VCaP (cell line): ENCODE measurements at regions not wholly inside any gene's neighbourhood (a gene's known extent, or its start where the extent isn't known, plus 50 kb on each side); places are given as distances from the start of the nearest gene placed in this dataset.
A peak's percentile ranks its signal among the peaks of the same experiment; 100 is the strongest.
"Not testable (repeated sequence)": the region's sequence is repeated elsewhere in the genome, so short reads cannot be mapped to it uniquely, and the experiment has no call there.

ENCODE experiments used
- H3K27ac ChIP-seq: fragments of 450-650 bp; 2 replicates; pipeline ENCODE4 v1.5.1; 2017
- TF ChIP-seq, protein P1 (sequence below): fragments of 450-650 bp; conservative IDR thresholded peaks from 2 replicates; pipeline ENCODE4 v1.5.1; 2017; ENCODE audit warnings: mild to moderate bottlenecking, moderate library complexity

DNA sequence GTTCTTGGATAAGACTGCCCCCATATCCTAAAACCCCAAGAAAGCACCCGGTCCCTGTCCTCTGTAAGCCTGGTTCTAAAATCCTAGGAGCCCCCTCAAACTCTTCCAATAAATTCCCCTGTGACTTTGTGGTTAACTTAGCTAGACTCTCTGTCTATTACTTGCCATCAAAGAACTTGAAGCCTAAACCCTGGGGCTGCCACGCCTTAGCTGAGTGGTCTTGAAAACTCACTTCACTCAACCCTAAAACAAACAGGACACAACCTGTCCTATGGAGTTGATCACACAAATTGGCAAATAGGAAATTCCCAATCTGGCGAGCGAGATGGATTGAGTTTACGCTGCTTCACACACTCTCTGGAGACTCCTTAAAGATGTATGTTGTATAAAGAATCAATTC, 191.4 kb upstream of the SVIL start:
- H3K27ac ChIP-seq, result no peak overlapping the region
- TF ChIP-seq, protein P1, sequence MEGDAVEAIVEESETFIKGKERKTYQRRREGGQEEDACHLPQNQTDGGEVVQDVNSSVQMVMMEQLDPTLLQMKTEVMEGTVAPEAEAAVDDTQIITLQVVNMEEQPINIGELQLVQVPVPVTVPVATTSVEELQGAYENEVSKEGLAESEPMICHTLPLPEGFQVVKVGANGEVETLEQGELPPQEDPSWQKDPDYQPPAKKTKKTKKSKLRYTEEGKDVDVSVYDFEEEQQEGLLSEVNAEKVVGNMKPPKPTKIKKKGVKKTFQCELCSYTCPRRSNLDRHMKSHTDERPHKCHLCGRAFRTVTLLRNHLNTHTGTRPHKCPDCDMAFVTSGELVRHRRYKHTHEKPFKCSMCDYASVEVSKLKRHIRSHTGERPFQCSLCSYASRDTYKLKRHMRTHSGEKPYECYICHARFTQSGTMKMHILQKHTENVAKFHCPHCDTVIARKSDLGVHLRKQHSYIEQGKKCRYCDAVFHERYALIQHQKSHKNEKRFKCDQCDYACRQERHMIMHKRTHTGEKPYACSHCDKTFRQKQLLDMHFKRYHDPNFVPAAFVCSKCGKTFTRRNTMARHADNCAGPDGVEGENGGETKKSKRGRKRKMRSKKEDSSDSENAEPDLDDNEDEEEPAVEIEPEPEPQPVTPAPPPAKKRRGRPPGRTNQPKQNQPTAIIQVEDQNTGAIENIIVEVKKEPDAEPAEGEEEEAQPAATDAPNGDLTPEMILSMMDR, result no peak

DNA sequence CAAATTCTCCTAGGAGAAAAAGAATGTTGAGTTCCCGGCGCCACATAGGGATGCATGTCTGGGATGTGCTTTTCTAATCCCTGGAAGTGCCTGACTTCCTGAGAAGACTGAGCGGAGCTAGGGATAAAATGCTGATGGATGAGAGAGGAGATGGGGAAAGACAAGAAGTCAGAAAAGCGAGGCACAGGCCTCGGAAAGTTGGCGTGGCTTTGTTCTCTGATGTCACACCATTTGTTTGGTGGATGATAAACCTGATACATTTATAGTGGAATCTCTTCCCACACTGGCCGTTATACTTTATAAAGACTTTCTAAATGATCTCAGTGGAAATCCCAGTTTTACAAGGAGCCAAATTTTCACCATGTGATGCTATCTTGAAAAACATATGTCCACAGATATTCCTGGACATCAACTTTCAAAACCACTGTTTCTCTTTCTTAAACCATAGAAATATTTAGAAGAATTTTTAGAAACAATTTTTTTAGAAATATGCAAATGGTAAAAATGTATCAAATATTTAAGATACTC, 188.8 kb upstream of the SVIL start:
- TF ChIP-seq, protein P1, result no peak

DNA sequence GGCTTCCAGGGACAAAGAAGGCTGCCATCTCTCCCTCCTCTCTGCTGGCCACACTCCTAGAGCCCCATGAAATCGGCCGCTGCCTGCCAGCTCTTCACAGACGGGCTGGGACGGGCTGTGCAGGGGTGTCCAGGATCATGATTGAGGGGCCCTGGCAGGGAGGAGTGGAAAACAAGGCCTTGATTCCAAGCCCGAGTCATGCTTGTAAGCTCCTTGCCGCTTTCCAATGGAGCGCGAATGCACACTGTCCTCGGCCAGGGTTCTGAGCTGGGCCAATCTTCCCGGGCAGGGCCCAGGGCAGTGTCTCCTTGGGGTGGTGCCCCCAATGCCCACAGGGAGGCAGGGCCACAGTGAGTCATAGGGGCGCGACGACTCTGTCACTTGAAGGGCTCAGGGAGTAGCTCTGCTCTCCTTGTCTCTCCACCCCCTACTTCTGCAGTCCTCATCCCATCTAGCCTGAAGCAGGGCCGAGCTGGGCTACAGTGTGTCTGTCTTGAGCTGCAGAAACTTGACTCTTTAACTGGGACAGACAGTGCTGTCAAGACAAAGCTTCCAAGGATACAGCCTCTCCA, 186.2 kb upstream of the SVIL start:
- TF ChIP-seq, protein P1, result no peak
- no peak overlapping the region for H3K27ac ChIP-seq

More for the DNA sequence above, 188.8 kb upstream of the SVIL start:
- H3K27ac ChIP-seq, result no peak overlapping the region

DNA sequence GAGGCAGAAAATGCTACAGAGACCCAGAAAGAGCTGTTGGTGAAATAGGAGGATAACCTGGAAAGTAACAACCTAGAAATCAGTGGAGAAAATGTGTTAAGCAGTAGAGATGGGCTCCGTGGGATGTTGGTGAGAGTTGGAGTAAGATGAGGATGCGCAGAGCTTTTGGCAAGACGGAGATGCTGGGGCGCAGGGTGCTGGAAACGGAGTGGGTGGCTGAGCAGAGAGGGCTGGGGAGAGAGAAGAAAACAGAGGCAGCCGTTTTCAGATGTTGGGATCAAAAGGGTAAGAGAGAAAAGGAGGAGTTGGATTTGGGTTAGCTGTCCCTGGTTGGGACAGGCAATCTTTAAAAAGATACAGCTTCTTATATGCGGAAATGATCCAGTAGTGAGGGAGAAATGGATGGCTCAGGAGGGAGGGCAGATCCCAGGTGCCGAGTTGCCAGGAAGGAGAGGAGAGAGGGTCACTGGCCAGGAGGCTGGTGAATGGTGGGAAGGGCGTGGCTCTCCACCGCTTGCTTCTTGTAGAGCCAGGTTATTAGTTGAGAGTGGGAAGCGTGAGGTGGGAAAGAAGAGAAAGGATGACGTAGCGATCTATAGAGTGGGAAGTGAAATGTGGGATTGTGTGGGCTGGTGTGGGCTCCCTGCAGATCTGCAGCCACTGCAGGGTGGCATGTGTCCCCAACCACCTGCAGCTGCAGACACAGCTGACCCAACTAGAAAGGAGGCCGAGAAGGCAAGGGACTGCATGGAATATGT, 182.2 kb upstream of the SVIL start:
- no peak overlapping the region for H3K27ac ChIP-seq
- TF ChIP-seq, protein P1, result no peak

DNA sequence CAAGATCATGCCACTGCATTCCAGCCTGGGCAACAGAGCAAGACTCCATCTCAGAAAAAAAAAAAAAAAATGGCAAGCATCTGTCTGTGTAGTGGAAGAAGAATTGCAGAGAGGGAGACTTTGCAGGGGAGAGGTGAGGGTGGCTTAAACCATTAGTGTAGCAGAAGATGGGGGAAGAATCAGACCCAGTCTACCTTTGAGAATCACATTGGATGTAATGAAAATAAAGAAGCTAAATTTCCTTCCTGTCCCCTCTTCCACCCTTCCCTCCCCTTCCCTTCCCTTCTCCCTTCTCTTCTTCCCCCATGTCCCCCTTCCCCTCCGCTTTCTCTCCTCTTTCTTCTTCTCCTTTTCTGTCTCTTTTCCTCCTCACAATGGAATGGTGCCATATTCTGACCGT, 180.8 kb upstream of the SVIL start:
- no peak overlapping the region for H3K27ac ChIP-seq
- TF ChIP-seq, protein P1, result no peak

DNA sequence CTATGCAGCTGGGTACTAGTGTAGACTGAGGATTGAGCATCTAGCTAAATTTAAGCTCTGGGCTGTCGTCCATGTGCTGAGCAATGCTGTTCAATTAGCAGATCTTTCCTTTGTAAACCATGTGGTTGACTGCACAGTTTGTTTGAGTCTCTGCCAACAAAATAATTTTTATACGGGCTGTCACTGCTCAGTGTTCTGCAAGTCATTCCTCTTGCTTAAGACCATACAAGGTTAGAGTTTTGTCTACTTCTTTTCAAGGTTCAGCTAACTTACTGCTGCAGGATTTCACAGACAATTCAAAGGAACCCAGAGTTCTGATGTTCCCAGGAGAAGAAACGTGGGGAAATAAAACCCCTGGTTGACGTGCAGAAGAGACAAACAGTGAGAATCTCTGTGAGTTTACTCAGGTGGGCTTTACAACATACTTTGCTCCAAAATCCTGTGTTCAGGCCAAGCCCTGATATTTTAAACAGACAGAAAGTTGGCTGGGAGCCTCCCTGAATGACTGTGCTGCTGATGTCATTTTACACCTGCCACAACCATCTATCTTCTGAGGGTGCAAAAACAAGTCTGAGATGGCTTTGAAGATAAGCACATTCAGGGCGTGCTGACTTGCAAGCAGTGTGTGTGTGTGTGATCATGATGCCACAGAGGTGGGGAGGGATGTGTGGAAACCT, 177.1 kb upstream of the SVIL start:
- peak overlapping the region; percentile 58 for H3K27ac ChIP-seq
- TF ChIP-seq, protein P1, result no peak

DNA sequence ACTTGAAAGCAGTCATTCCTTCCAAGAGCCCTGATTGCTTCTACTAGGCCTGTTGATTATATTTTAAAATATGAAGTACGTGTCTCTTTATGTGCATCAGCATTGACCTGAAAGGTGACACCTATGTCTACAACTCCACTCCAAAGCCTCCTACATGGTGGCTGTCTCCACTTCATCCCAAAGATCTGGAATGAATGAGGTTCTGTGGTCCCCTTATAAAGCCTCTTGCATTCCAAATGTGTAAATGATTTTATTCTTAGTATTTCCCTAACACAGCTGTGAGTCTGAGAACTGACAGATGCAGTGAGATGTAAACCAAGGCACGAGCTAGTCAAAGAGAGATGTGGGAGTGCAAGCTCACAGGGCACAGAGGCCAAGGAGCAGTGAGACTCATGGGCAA, 176.0 kb upstream of the SVIL start:
- no peak overlapping the region for H3K27ac ChIP-seq
- TF ChIP-seq, protein P1, result no peak

DNA sequence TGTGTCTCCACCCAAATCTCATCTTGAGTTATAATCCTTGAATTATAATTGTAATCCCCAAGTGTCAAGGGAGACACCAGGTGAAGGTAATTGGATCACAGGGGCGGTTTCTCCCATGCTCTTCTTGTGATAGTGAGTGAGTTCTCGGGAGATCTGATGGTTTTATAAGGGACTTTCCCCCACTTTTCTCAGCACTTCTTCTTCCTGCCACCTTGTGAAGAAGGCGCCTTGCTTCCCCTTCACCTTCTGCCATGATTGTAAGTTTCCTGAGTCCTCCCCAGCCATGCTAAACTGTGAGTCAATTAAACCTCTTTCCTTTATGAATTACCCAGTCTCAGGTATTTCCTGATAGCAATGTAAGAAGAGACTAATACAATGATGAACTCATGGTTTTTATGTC, 175.5 kb upstream of the SVIL start:
- not testable (repeated sequence) for H3K27ac ChIP-seq
